Astrocyte of the cerebellum (primary cell): ENCODE measurements at regions not wholly inside any gene's neighbourhood (a gene's known extent, or its start where the extent isn't known, plus 50 kb on each side); places are given as distances from the start of the nearest gene placed in this dataset.

Experiments
- DNase-seq: peaks from one replicate; pipeline ENCODE4 v3.0.0-alpha.2; 2011; ENCODE audit warnings: low read depth
- H3K4me3 ChIP-seq: 2 replicates; pipeline ENCODE4 v1.5.1; 2011; ENCODE audit warnings: mild to moderate bottlenecking, low read depth, low read length, moderate library complexity
- in situ Hi-C: cut with HindIII; loops from 2 replicates; pipeline ENCODE4 v1.10.0; 2017; ENCODE audit warnings: low sequenced_read_pairs
- TF ChIP-seq, protein P1 (sequence below): IDR thresholded peaks from 2 replicates; pipeline ENCODE4 v1.5.1; 2012; ENCODE audit warnings: low read length, low read depth, moderate library complexity, mild to moderate bottlenecking; ENCODE audit errors: missing control alignments

DNA sequence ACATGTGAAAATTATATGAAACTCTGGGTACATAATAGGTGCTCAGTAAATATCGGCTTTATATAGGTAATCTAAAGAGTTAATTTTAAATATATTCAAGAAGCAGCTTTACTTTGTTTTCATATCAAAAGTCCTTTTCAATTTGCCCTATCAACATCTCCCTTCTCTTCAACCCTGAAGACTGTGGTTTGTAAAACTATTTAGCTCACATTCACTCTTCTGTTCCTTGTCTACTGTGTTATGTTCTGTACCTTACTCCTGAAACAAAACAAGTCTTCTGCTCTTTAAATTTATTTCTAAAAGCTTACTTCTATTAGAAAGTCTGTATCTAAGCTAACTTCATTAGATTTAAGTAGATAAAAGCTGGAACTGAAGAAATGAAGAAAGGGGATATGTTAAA, 301.7 kb upstream of the PMFBP1 start:
- no peak overlapping the region for H3K4me3 ChIP-seq
- DNase-seq: no peak
- TF ChIP-seq, protein P1, sequence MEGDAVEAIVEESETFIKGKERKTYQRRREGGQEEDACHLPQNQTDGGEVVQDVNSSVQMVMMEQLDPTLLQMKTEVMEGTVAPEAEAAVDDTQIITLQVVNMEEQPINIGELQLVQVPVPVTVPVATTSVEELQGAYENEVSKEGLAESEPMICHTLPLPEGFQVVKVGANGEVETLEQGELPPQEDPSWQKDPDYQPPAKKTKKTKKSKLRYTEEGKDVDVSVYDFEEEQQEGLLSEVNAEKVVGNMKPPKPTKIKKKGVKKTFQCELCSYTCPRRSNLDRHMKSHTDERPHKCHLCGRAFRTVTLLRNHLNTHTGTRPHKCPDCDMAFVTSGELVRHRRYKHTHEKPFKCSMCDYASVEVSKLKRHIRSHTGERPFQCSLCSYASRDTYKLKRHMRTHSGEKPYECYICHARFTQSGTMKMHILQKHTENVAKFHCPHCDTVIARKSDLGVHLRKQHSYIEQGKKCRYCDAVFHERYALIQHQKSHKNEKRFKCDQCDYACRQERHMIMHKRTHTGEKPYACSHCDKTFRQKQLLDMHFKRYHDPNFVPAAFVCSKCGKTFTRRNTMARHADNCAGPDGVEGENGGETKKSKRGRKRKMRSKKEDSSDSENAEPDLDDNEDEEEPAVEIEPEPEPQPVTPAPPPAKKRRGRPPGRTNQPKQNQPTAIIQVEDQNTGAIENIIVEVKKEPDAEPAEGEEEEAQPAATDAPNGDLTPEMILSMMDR: no peak
- in situ Hi-C loops: no loop called here

DNA sequence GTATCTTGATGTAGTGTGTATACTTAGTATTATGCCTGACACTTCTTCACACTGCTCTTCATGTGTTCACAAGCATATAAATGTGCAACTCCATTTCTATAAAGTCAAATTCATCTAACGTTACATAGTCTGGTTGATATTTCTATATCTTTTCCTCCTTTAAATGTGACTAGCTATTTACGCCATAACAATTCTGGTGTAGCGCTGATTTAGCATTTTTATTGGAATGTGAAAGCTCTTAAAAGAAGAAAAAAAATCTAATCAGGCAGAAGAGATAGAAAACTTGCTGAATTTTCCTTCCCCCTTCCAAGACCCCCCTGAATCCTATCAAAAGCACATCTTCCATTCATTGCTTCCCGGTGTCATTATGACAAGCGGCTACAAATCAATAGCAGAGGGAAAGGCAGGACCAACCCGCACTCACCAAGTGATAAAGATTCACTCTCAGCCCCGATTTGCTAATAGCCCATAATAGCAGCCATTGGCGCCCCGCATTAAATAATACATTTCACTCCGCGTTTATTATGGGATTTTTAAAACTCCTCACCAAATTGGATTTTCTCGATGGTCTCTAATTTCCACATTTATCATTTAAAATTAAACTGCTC, 299.5 kb upstream of the PMFBP1 start:
- DNase-seq: no peak
- TF ChIP-seq, protein P1: no peak
- in situ Hi-C loops: no loop called here
- H3K4me3 ChIP-seq: no peak overlapping the region

DNA sequence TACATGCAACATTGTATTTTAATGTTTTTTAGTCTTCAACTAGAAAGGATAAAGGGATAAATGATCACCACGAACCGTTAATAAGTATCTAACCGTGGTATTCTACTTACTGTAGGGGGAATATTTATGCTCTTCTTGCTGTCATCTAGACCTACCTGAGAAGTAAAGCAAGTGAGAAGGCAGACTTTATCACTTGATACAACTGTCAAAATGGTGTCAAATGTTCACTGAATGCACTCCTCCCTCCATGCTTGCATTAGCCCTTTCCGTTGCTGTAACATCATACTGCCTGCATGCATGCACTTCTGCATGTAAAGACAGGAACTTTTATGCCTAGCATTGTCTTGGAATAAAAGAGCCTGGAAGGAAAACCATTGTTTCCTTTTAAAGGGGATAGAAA, 298.6 kb upstream of the PMFBP1 start:
- in situ Hi-C loops: no loop called here
- no peak overlapping the region for H3K4me3 ChIP-seq
- no peak for DNase-seq
- TF ChIP-seq, protein P1: no peak

DNA sequence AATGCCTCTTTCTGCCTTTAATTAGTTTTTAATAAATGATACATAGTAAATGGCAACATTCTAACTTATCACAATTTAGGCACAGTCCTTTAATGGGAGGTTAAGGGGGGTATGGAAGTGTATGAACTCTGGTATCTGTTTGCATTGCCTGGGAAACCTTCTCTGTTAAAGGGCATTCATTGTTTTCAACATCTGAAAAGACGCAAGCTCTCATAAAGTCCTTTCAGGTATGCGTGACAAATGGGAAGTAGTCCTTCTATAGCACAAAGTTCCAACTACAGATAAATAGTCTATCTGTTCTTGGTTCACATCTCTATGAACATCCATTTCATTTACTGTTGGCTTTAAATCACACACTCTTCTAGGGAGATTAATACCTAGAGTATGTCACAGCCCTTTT, 298.0 kb upstream of the PMFBP1 start:
- TF ChIP-seq, protein P1: no peak
- no peak overlapping the region for H3K4me3 ChIP-seq
- DNase-seq: no peak
- in situ Hi-C loops: loop anchor here (10.0 kb wide), 1 partner anchor 225 kb away; no protein-coding TSS in a partner anchor

DNA sequence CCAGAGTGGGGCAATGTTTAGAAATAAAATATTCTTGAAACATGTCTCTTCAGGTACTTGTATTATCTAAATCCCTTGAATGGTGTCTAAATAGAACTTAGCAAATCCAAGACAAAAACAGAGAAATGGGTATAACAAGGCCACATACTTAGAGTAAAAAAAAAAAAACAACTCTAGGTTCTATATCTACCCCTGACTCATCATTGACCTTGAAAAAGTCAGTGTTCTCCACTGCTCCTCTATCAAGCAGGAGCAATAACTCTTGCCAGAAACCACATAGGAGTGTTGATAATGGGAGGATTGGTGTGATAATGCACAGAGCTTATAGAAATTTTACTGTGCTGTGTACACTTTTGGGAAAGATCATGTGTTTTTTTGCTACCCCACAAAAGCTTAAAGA, 296.6 kb upstream of the PMFBP1 start:
- TF ChIP-seq, protein P1: no peak
- in situ Hi-C loops: loop anchor here (10.0 kb wide), 1 partner anchor 224 kb away; no protein-coding TSS in a partner anchor
- no peak for DNase-seq
- H3K4me3 ChIP-seq: no peak overlapping the region

DNA sequence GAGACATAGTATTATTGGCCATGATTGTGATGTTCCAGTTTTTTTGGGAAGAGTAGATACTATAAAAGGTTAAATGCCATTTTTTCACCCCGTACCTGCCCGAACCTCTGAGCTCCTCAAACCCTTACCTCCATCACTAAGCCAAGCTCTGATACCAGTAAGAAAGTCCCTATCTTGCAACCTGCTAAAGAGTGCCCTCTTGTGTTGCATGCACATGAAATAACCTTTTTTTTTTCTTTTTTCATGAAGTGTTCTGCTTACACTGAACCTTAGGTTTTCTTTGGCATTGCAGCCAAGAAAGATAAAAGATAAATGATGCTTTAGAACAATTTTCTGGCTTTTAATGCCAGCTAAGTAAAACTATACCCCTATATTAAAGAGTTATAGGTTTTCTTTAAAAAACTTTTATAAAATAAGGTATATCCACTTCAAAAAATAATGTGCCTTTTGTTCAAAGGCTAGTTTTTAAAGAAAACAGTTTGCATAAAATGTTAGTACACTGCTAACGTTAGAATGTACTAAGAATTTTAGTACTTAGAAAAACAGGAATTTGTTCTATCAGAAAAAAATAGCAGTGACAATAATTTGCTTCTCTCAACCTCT, 295.3 kb upstream of the PMFBP1 start:
- peak; percentile 45 for DNase-seq
- TF ChIP-seq, protein P1: peak; percentile 70
- in situ Hi-C loops: loop anchor here (10.0 kb wide), 1 partner anchor 222 kb away; no protein-coding TSS in a partner anchor

More for the DNA sequence above, 295.3 kb upstream of the PMFBP1 start:
- H3K4me3 ChIP-seq: no peak overlapping the region
